ENCODE measurements at regions not wholly inside any gene's neighbourhood (a gene's known extent, or its start where the extent isn't known, plus 50 kb on each side); places are given as distances from the start of the nearest gene placed in this dataset.
A peak's percentile ranks its signal among the peaks of the same experiment; 100 is the strongest.

GRCh38 chr22:47269516-47270088 is 507.2 kb downstream of the TBC1D22A start:
- H3K27ac ChIP-seq (replicated peaks; ENCODE audit: low read length), result no peak overlapping the region
- no peak overlapping the region for H2BK12ac ChIP-seq (ENCODE audit: low read length)
- H3K14ac ChIP-seq (ENCODE audit: low read length), result no peak overlapping the region
- WGBS, 2 donors (ENCODE audit: extremely low coverage in 2 of 2, insufficient read length in 2 of 2, insufficient replicate concordance in 1 of 2), result no CpG with 5 or more reads among the region's 6 CpGs
- no peak overlapping the region for H3K18ac ChIP-seq (ENCODE audit: low read length)
- H3K4me1 ChIP-seq (ENCODE audit: control insufficient read depth in 2 of 2, insufficient read depth in 1 of 2, low read depth in 1 of 2, low read length in 2 of 2), result no peaks in the 10 kb centered on the region
- H2AFZ ChIP-seq (ENCODE audit: low read length), result no peak overlapping the region
- H4K91ac ChIP-seq (ENCODE audit: low read depth, low read length, poor library complexity), result no peak overlapping the region
- H3K4ac ChIP-seq (ENCODE audit: low read length), result no peak overlapping the region
- no peaks in the 10 kb centered on the region for H3K36me3 ChIP-seq (replicated peaks in 1 of 2; ENCODE audit: control insufficient read depth in 2 of 2, insufficient read depth in 2 of 2, low read length in 2 of 2)
- H2BK5ac ChIP-seq (ENCODE audit: low read length), result no peak overlapping the region
- peaks cover 0 to 8% (median 0%) of the 10 kb centered on the region in 3 experiments for H3K27me3 ChIP-seq (ENCODE audit: control insufficient read depth in 3 of 3, insufficient read depth in 3 of 3, low read depth in 1 of 3, low read length in 3 of 3)
- DNase-seq (ENCODE audit: low spot score), result no peak
- no peak overlapping the region for H2AK5ac ChIP-seq (ENCODE audit: low read depth, low read length)
- H2BK15ac ChIP-seq (ENCODE audit: low read length), result no peak overlapping the region
- no peak overlapping the region for H3K9ac ChIP-seq (ENCODE audit: low read depth, low read length, poor library complexity)
- no peak overlapping the region for H2BK120ac ChIP-seq (ENCODE audit: low read depth, low read length)
- no peak overlapping the region for H3K23ac ChIP-seq (ENCODE audit: low read depth, low read length, poor library complexity)
- H3K4me3 ChIP-seq (ENCODE audit: low read length in 2 of 2), result peak overlapping the region in 1 of 2 donors; percentile 35
- no peak overlapping the region for H3K4me2 ChIP-seq (ENCODE audit: insufficient read depth, low read length, poor library complexity, severe bottlenecking)
- peaks cover 0 to 52% of the 10 kb centered on the region in 2 donors for H3K9me3 ChIP-seq (replicated peaks in 1 of 2; ENCODE audit: control insufficient read depth in 2 of 2, insufficient read depth in 1 of 2, low read depth in 1 of 2, low read length in 2 of 2)
- H3K79me1 ChIP-seq (ENCODE audit: low read depth, low read length), result no peaks in the 10 kb centered on the region
- no peak overlapping the region for H4K8ac ChIP-seq (ENCODE audit: low read depth, low read length)

- H3K4me3 ChIP-seq (ENCODE audit: low read length in 2 of 2), result no peak overlapping the region
- WGBS, 2 donors (ENCODE audit: extremely low coverage in 2 of 2, insufficient read length in 2 of 2, insufficient replicate concordance in 1 of 2), result no CpG with 5 or more reads among the region's 9 CpGs
- DNase-seq (ENCODE audit: low spot score), result no peak
These were observed 505.2 kb downstream of the TBC1D22A start for GRCh38 chr22:47267513-47268282.

DNA sequence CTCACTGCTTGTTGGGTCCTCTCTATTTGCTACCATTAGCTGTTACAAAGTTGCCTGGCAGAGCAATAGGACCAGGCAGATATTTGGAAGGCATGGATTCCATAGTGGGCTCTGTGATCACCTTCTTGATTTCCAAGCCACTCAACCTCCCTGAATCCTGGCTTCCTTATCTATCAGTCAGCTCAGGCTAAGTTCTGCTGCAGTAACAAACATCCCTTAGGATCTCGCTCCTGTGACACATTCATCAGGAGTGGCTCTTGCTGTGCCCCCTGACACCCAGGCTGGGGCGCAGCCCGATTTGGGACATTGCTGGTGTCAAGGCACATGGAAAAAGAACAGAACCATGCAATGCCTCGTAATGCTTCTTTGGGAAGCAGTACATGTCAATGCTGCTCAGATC is 503.9 kb downstream of the TBC1D22A start:
- Histone ChIP-seq H3K9ac (ENCODE audit: low read depth, low read length, poor library complexity) (no peak overlapping the region), H3K27ac (replicated peaks; ENCODE audit: low read length) (no peak overlapping the region), H4K91ac (ENCODE audit: low read depth, low read length, poor library complexity) (no peak overlapping the region), H4K8ac (ENCODE audit: low read depth, low read length) (no peak overlapping the region), H3K27me3 (ENCODE audit: control insufficient read depth in 3 of 3, insufficient read depth in 3 of 3, low read depth in 1 of 3, low read length in 3 of 3) (peaks cover 0 to 3% (median 0%) of the 10 kb centered on the region in 3 experiments), H3K14ac (ENCODE audit: low read length) (no peak overlapping the region), H2AK5ac (ENCODE audit: low read depth, low read length) (no peak overlapping the region), H3K4me2 (ENCODE audit: insufficient read depth, low read length, poor library complexity, severe bottlenecking) (no peak overlapping the region), H3K4me1 (ENCODE audit: control insufficient read depth in 2 of 2, insufficient read depth in 1 of 2, low read depth in 1 of 2, low read length in 2 of 2) (no peaks in the 10 kb centered on the region), H3K18ac (ENCODE audit: low read length) (no peak overlapping the region), H3K36me3 (replicated peaks in 1 of 2; ENCODE audit: control insufficient read depth in 2 of 2, insufficient read depth in 2 of 2, low read length in 2 of 2) (no peaks in the 10 kb centered on the region), H2BK5ac (ENCODE audit: low read length) (no peak overlapping the region), H3K4ac (ENCODE audit: low read length) (no peak overlapping the region), H3K23ac (ENCODE audit: low read depth, low read length, poor library complexity) (no peak overlapping the region), H2BK15ac (ENCODE audit: low read length) (no peak overlapping the region), H2BK12ac (ENCODE audit: low read length) (no peak overlapping the region), H2BK120ac (ENCODE audit: low read depth, low read length) (no peak overlapping the region), H3K9me3 (replicated peaks in 1 of 2; ENCODE audit: control insufficient read depth in 2 of 2, insufficient read depth in 1 of 2, low read depth in 1 of 2, low read length in 2 of 2) (peaks cover 0 to 60% of the 10 kb centered on the region in 2 donors), H3K79me1 (ENCODE audit: low read depth, low read length) (no peaks in the 10 kb centered on the region), H3K4me3 (ENCODE audit: low read length in 2 of 2) (no peak overlapping the region), H2AFZ (ENCODE audit: low read length) (no peak overlapping the region)
- no CpG with 5 or more reads among the region's 4 CpGs for WGBS, 2 donors (ENCODE audit: extremely low coverage in 2 of 2, insufficient read length in 2 of 2, insufficient replicate concordance in 1 of 2)
- DNase-seq (ENCODE audit: low spot score), result no peak

More at GRCh38 chr22:47267513-47268282, 505.2 kb downstream of the TBC1D22A start:
- Histone ChIP-seq H3K23ac (ENCODE audit: low read depth, low read length, poor library complexity) (no peak overlapping the region), H3K4me1 (ENCODE audit: control insufficient read depth in 2 of 2, insufficient read depth in 1 of 2, low read depth in 1 of 2, low read length in 2 of 2) (no peaks in the 10 kb centered on the region), H3K79me1 (ENCODE audit: low read depth, low read length) (no peaks in the 10 kb centered on the region), H2AFZ (ENCODE audit: low read length) (no peak overlapping the region), H3K14ac (ENCODE audit: low read length) (no peak overlapping the region), H4K8ac (ENCODE audit: low read depth, low read length) (no peak overlapping the region), H3K4ac (ENCODE audit: low read length) (no peak overlapping the region), H3K9me3 (replicated peaks in 1 of 2; ENCODE audit: control insufficient read depth in 2 of 2, insufficient read depth in 1 of 2, low read depth in 1 of 2, low read length in 2 of 2) (peaks cover 0 to 60% of the 10 kb centered on the region in 2 donors), H3K36me3 (replicated peaks in 1 of 2; ENCODE audit: control insufficient read depth in 2 of 2, insufficient read depth in 2 of 2, low read length in 2 of 2) (no peaks in the 10 kb centered on the region), H3K18ac (ENCODE audit: low read length) (no peak overlapping the region), H2BK5ac (ENCODE audit: low read length) (no peak overlapping the region), H4K91ac (ENCODE audit: low read depth, low read length, poor library complexity) (no peak overlapping the region), H3K9ac (ENCODE audit: low read depth, low read length, poor library complexity) (no peak overlapping the region), H2BK15ac (ENCODE audit: low read length) (no peak overlapping the region), H2BK12ac (ENCODE audit: low read length) (no peak overlapping the region), H3K4me2 (ENCODE audit: insufficient read depth, low read length, poor library complexity, severe bottlenecking) (no peak overlapping the region), H3K27me3 (ENCODE audit: control insufficient read depth in 3 of 3, insufficient read depth in 3 of 3, low read depth in 1 of 3, low read length in 3 of 3) (peaks cover 0 to 3% (median 0%) of the 10 kb centered on the region in 3 experiments), H3K27ac (replicated peaks; ENCODE audit: low read length) (no peak overlapping the region), H2AK5ac (ENCODE audit: low read depth, low read length) (no peak overlapping the region), H2BK120ac (ENCODE audit: low read depth, low read length) (no peak overlapping the region)

DNA sequence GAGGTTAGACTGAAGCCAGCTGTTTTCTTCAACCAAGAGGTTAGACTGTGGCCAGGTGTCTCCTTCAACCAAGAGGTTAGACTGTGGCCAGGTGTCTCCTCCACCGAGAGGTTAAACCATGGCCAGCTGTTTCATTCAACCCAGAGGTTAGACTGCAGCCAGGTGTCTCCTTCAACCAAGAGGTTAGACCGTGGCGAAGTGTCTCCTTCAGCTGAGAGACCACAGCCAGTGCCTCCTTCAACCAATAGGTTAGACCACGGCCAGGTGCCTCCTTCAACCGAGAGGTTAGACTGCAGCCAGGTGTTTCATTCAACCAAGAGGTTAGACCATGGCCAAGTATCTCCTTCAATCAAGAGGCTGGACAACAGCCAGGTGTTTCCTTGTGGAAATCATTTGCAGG is 498.1 kb downstream of the TBC1D22A start:
- Histone ChIP-seq H3K9me3 (replicated peaks in 1 of 2; ENCODE audit: control insufficient read depth in 2 of 2, insufficient read depth in 1 of 2, low read depth in 1 of 2, low read length in 2 of 2) (peaks cover 0 to 56% of the 10 kb centered on the region in 2 donors), H3K27me3 (ENCODE audit: control insufficient read depth in 3 of 3, insufficient read depth in 3 of 3, low read depth in 1 of 3, low read length in 3 of 3) (peaks cover 0 to 5% (median 0%) of the 10 kb centered on the region in 3 experiments), H3K27ac (replicated peaks; ENCODE audit: low read length) (no peak overlapping the region), H3K23ac (ENCODE audit: low read depth, low read length, poor library complexity) (no peak overlapping the region), H2BK5ac (ENCODE audit: low read length) (no peak overlapping the region), H3K14ac (ENCODE audit: low read length) (no peak overlapping the region), H3K4me1 (ENCODE audit: control insufficient read depth in 2 of 2, insufficient read depth in 1 of 2, low read depth in 1 of 2, low read length in 2 of 2) (no peaks in the 10 kb centered on the region), H2AFZ (ENCODE audit: low read length) (peak overlapping the region; percentile 90), H2AK5ac (ENCODE audit: low read depth, low read length) (no peak overlapping the region), H3K4me2 (ENCODE audit: insufficient read depth, low read length, poor library complexity, severe bottlenecking) (no peak overlapping the region), H4K8ac (ENCODE audit: low read depth, low read length) (no peak overlapping the region), H2BK15ac (ENCODE audit: low read length) (no peak overlapping the region), H3K9ac (ENCODE audit: low read depth, low read length, poor library complexity) (no peak overlapping the region), H3K4me3 (ENCODE audit: low read length in 2 of 2) (no peak overlapping the region), H2BK120ac (ENCODE audit: low read depth, low read length) (no peak overlapping the region), H3K79me1 (ENCODE audit: low read depth, low read length) (no peaks in the 10 kb centered on the region), H4K91ac (ENCODE audit: low read depth, low read length, poor library complexity) (no peak overlapping the region), H3K36me3 (replicated peaks in 1 of 2; ENCODE audit: control insufficient read depth in 2 of 2, insufficient read depth in 2 of 2, low read length in 2 of 2) (no peaks in the 10 kb centered on the region), H2BK12ac (ENCODE audit: low read length) (no peak overlapping the region), H3K4ac (ENCODE audit: low read length) (no peak overlapping the region), H3K18ac (ENCODE audit: low read length) (no peak overlapping the region)
- WGBS, 2 donors (ENCODE audit: extremely low coverage in 2 of 2, insufficient read length in 2 of 2, insufficient replicate concordance in 1 of 2), result no CpG with 5 or more reads among the region's 5 CpGs
- DNase-seq (ENCODE audit: low spot score), result no peak
